Lower lobe of right lung (tissue), 2 donors: ENCODE measurements at regions not wholly inside any gene's neighbourhood (a gene's known extent, or its start where the extent isn't known, plus 50 kb on each side); places are given as distances from the start of the nearest gene placed in this dataset.

Source experiments
- ATAC-seq, 2 donors: fragments of 200-7000 bp; cut with Tn5 transposase; one replicate each; pipeline ENCODE4 v1.9.1; 2020 to 2022; ENCODE audit warnings: mild to moderate bottlenecking in 2 of 2, moderate library complexity in 2 of 2
- DNase-seq: peaks from one replicate; pipeline ENCODE4 v3.0.0-alpha.2; 2020
- H3K27ac ChIP-seq: fragments of 200-600 bp; one replicate; pipeline ENCODE4 v1.8.0; 2022
- H3K27me3 ChIP-seq: fragments of 200-600 bp; one replicate; pipeline ENCODE4 v1.8.0; 2022; ENCODE audit warnings: low read depth
- H3K36me3 ChIP-seq: fragments of 200-600 bp; one replicate; pipeline ENCODE4 v1.8.0; 2022; ENCODE audit warnings: mild to moderate bottlenecking
- H3K4me1 ChIP-seq: fragments of 200-600 bp; one replicate; pipeline ENCODE4 v1.8.0; 2022
- H3K4me3 ChIP-seq: fragments of 200-600 bp; one replicate; pipeline ENCODE4 v1.8.0; 2022; ENCODE audit warnings: mild to moderate bottlenecking
- H3K9me3 ChIP-seq: fragments of 200-600 bp; one replicate; pipeline ENCODE4 v1.8.0; 2022
- CTCF ChIP-seq: fragments of 200-600 bp; IDR thresholded peaks from one replicate; pipeline ENCODE4 v1.8.0; 2022; ENCODE audit warnings: antibody characterized with exemption, mild to moderate bottlenecking
- intact Hi-C: fragments of 100-400 bp; cut with DNase I; formaldehyde crosslinking; loops from one replicate; pipeline ENCODE4 v1.11.0; 2022
- donor health status: DM: no; HTN: yes; CAD: no; lungs with severe emphysema.

- no peaks in the 10 kb centered on the region for H3K36me3 ChIP-seq
- no peaks in the 10 kb centered on the region for H3K9me3 ChIP-seq
- DNase-seq = no peak
- no peak overlapping the region for H3K27ac ChIP-seq
- no peak for TF ChIP-seq CTCF
- H3K27me3 ChIP-seq = no peaks in the 10 kb centered on the region
- ATAC-seq = no peak
- intact Hi-C loops = no loop called here
- H3K4me3 ChIP-seq = no peak overlapping the region
- no peaks in the 10 kb centered on the region for H3K4me1 ChIP-seq
These were observed 802.5 kb upstream of the AGA start for GRCh38 chr4:178244785-178245184.

- intact Hi-C loops = no loop called here
- Histone ChIP-seq H3K4me1 (no peaks in the 10 kb centered on the region), H3K36me3 (no peaks in the 10 kb centered on the region), H3K9me3 (no peaks in the 10 kb centered on the region), H3K27ac (no peak overlapping the region), H3K27me3 (no peaks in the 10 kb centered on the region), H3K4me3 (no peak overlapping the region)
- ATAC-seq (no peak), DNase-seq (no peak)
- no peak for TF ChIP-seq CTCF
These were observed 812.9 kb upstream of the AGA start for GRCh38 chr4:178255172-178255571.

- no peaks in the 10 kb centered on the region for H3K9me3 ChIP-seq
- intact Hi-C loops = no loop called here
- H3K27me3 ChIP-seq = no peaks in the 10 kb centered on the region
- ATAC-seq (no peak), DNase-seq (no peak)
- no peak overlapping the region for H3K4me3 ChIP-seq
- no peaks in the 10 kb centered on the region for H3K4me1 ChIP-seq
- TF ChIP-seq CTCF = no peak
- no peaks in the 10 kb centered on the region for H3K36me3 ChIP-seq
- H3K27ac ChIP-seq = no peak overlapping the region
These were observed 816.4 kb upstream of the AGA start for GRCh38 chr4:178258603-178259002.

- no peak overlapping the region for H3K27ac ChIP-seq
- no peaks in the 10 kb centered on the region for H3K36me3 ChIP-seq
- no peak for DNase-seq
- no peak for ATAC-seq
- H3K4me1 ChIP-seq = no peaks in the 10 kb centered on the region
- no peaks in the 10 kb centered on the region for H3K27me3 ChIP-seq
- no peak for TF ChIP-seq CTCF
- H3K4me3 ChIP-seq = no peak overlapping the region
- H3K9me3 ChIP-seq = no peaks in the 10 kb centered on the region
- intact Hi-C loops = no loop called here
These were observed 817.3 kb upstream of the AGA start for GRCh38 chr4:178259566-178259965.

GRCh38 chr4:178264001-178264400 lies 821.8 kb upstream of the AGA start:
- H3K9me3 ChIP-seq = no peaks in the 10 kb centered on the region
- H3K36me3 ChIP-seq = no peaks in the 10 kb centered on the region
- DNase-seq (no peak), ATAC-seq (no peak)
- intact Hi-C loops = no loop called here
- no peaks in the 10 kb centered on the region for H3K4me1 ChIP-seq
- H3K27ac ChIP-seq = no peak overlapping the region
- TF ChIP-seq CTCF = no peak
- H3K4me3 ChIP-seq = no peak overlapping the region
- no peaks in the 10 kb centered on the region for H3K27me3 ChIP-seq

- intact Hi-C loops = no loop called here
- H3K36me3 ChIP-seq = no peaks in the 10 kb centered on the region
- H3K27me3 ChIP-seq = no peaks in the 10 kb centered on the region
- TF ChIP-seq CTCF = no peak
- H3K9me3 ChIP-seq = no peaks in the 10 kb centered on the region
- no peak for DNase-seq
- ATAC-seq = no peak
- no peaks in the 10 kb centered on the region for H3K4me1 ChIP-seq
- H3K27ac ChIP-seq = no peak overlapping the region
- H3K4me3 ChIP-seq = no peak overlapping the region
These were observed 829.1 kb upstream of the AGA start for GRCh38 chr4:178271386-178271785.
